ENCODE measurements at regions not wholly inside any gene's neighbourhood (a gene's known extent, or its start where the extent isn't known, plus 50 kb on each side); places are given as distances from the start of the nearest gene placed in this dataset.

DNA sequence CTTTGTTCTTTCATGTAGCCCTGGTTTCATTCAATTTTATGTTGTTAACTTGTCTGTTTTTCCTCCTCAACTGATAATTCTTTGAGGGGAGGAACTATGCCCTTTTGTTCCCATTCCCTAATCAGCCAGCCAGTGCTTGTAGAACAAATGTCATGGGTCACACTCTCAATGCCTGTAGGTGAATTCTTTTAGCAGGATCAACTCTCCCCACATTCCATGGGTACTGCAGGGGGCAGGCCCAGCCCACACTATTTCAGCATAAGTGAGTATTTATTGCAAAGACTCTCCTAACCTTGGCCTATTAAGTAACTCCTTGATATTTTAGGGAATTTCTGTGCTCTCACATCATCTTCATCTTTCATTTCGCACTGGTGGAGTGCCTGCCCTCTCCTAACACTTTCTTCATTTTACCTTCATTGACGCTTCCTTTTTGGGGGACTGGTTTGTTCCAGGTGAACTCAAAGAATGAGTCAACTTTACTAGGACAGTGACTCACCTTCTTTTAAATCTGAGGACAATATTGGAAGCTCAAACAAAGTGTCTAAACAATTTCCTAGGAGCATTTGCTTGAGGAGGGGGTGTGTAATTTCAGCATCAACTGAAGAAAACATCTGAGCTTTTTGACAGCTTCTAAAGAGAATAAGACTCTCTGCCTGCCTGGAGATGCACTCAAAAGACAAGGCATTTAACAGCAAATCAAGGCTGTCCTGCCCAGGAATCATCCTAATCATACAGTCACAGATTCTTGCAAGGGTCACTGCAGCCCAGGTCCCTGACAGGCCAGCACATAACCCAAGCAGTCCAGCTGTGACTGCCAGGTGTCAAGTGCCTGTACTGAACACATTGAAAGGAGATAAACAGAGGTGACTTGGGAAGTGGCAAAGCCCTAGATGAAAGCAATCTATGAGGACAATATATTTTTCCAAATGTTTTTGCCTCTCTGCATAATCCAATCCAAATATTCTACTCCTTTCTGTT is 208.8 kb upstream of the ADRA1D start:
- H3K4me1 ChIP-seq (ENCODE audit: control insufficient read depth in 1 of 2, insufficient read depth in 2 of 2, low read depth in 1 of 2, low read length in 1 of 2) = no peaks in the 10 kb centered on the region; a peak in 1 of 4 replicates
- H3K79me2 ChIP-seq (ENCODE audit: insufficient read depth) = no peaks in the 10 kb centered on the region
- no peaks in the 10 kb centered on the region for H3K9me2 ChIP-seq
- CTCF ChIA-PET = no interaction called here
- no peaks in the 10 kb centered on the region for H4K20me1 ChIP-seq (ENCODE audit: insufficient read depth)
- H3K4me2 ChIP-seq = no peak overlapping the region
- POLR2A ChIA-PET = no interaction called here
- peaks cover 3% of the 10 kb centered on the region for H3F3A ChIP-seq (replicated peaks; ENCODE audit: insufficient read depth)
- H3K9ac ChIP-seq = no peak overlapping the region
- no peak overlapping the region for H3K4me3 ChIP-seq (ENCODE audit: low read depth in 2 of 2, low read length in 1 of 2)
- no peak overlapping the region for H2AFZ ChIP-seq (ENCODE audit: low read depth)
- no peak overlapping the region for H3K27ac ChIP-seq (ENCODE audit: low read depth in 2 of 2, low read length in 1 of 2)
- 31% methylated on average over 2 of the region's 2 CpGs for WGBS (ENCODE audit: low lambda C conversion rate)
- no peak for DNase-seq
- TF ChIP-seq, protein P1, sequence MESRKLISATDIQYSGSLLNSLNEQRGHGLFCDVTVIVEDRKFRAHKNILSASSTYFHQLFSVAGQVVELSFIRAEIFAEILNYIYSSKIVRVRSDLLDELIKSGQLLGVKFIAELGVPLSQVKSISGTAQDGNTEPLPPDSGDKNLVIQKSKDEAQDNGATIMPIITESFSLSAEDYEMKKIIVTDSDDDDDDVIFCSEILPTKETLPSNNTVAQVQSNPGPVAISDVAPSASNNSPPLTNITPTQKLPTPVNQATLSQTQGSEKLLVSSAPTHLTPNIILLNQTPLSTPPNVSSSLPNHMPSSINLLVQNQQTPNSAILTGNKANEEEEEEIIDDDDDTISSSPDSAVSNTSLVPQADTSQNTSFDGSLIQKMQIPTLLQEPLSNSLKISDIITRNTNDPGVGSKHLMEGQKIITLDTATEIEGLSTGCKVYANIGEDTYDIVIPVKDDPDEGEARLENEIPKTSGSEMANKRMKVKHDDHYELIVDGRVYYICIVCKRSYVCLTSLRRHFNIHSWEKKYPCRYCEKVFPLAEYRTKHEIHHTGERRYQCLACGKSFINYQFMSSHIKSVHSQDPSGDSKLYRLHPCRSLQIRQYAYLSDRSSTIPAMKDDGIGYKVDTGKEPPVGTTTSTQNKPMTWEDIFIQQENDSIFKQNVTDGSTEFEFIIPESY (IDR thresholded peaks at IDR 0.05; ENCODE audit: borderline replicate concordance, low read depth) = no peak
- TF ChIP-seq RAD21 (IDR thresholded peaks at IDR 0.05; ENCODE audit: low read length) = no peak
- no peak for TF ChIP-seq MEF2A (IDR thresholded peaks at IDR 0.05; ENCODE audit: borderline replicate concordance, low read depth)
- no peak for TF ChIP-seq CHD2 (IDR thresholded peaks at IDR 0.05; ENCODE audit: low read length, partially characterized antibody)
- no peak for TF ChIP-seq RFX5 (IDR thresholded peaks at IDR 0.05; ENCODE audit: low read length)
- no peak for TF ChIP-seq TCF12 (IDR thresholded peaks at IDR 0.05)
- no peak for TF ChIP-seq GATA2 (CRISPR knock-in tag; IDR thresholded peaks at IDR 0.05)
- H3K27me3 ChIP-seq (ENCODE audit: insufficient read depth) = no peaks in the 10 kb centered on the region
- H3K36me3 ChIP-seq (replicated peaks in 1 of 2; ENCODE audit: control insufficient read depth in 1 of 2, insufficient read depth in 2 of 2, low read length in 1 of 2) = no peaks in the 10 kb centered on the region
- H3K9me3 ChIP-seq = no peaks in the 10 kb centered on the region

DNA sequence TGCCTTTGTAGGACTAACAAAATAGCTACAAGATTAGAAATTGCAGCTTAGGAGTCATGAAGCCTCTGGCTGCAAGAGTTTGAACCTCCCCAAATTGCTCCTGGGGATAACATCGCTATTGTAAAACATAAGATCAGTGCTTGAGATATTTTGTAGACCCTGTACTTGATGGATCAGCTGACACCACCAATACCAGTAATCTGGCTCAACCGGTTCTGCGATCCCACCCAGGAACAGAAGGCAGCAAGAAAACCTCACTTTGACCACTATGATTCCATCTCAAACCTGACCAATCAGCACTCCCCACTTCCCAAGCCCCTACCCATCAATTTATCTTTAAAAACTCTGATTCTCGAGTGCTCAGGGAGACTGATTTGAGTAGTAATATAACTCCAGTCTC is 206.9 kb upstream of the ADRA1D start:
- 47% methylated on average over 4 of the region's 4 CpGs for WGBS (ENCODE audit: low lambda C conversion rate)
- Histone ChIP-seq H3F3A (replicated peaks; ENCODE audit: insufficient read depth) (peaks cover 3% of the 10 kb centered on the region), H2AFZ (ENCODE audit: low read depth) (no peak overlapping the region), H3K4me1 (ENCODE audit: control insufficient read depth in 1 of 2, insufficient read depth in 2 of 2, low read depth in 1 of 2, low read length in 1 of 2) (peaks cover 0 to 5% of the 10 kb centered on the region in 2 experiments; a peak in 1 of 4 replicates), H3K4me3 (ENCODE audit: low read depth in 2 of 2, low read length in 1 of 2) (no peak overlapping the region), H4K20me1 (ENCODE audit: insufficient read depth) (no peaks in the 10 kb centered on the region), H3K9ac (no peak overlapping the region), H3K36me3 (replicated peaks in 1 of 2; ENCODE audit: control insufficient read depth in 1 of 2, insufficient read depth in 2 of 2, low read length in 1 of 2) (no peaks in the 10 kb centered on the region), H3K27me3 (ENCODE audit: insufficient read depth) (no peaks in the 10 kb centered on the region), H3K9me3 (no peaks in the 10 kb centered on the region), H3K79me2 (ENCODE audit: insufficient read depth) (no peaks in the 10 kb centered on the region), H3K4me2 (no peak overlapping the region), H3K27ac (ENCODE audit: low read depth in 2 of 2, low read length in 1 of 2) (no peak overlapping the region), H3K9me2 (no peaks in the 10 kb centered on the region)
- CTCF ChIA-PET = no interaction called here
- DNase-seq = no peak
- POLR2A ChIA-PET = no interaction called here
- TF ChIP-seq GABPA (IDR thresholded peaks at IDR 0.05; ENCODE audit: low read depth) = no peak

- H3K9ac ChIP-seq = no peak overlapping the region
- no peak overlapping the region for H3K27ac ChIP-seq (ENCODE audit: low read depth in 2 of 2, low read length in 1 of 2)
- H2AFZ ChIP-seq (ENCODE audit: low read depth) = no peak overlapping the region
- 18% methylated on average over 1 of the region's 1 CpG for WGBS (ENCODE audit: low lambda C conversion rate)
- no peaks in the 10 kb centered on the region for H3K9me2 ChIP-seq
- no peaks in the 10 kb centered on the region for H3K36me3 ChIP-seq (replicated peaks in 1 of 2; ENCODE audit: control insufficient read depth in 1 of 2, insufficient read depth in 2 of 2, low read length in 1 of 2)
- CTCF ChIA-PET = no interaction called here
- H4K20me1 ChIP-seq (ENCODE audit: insufficient read depth) = no peaks in the 10 kb centered on the region
- peaks cover 0 to 12% of the 10 kb centered on the region in 2 experiments; a peak in 1 of 4 replicates for H3K4me1 ChIP-seq (ENCODE audit: control insufficient read depth in 1 of 2, insufficient read depth in 2 of 2, low read depth in 1 of 2, low read length in 1 of 2)
- H3K27me3 ChIP-seq (ENCODE audit: insufficient read depth) = no peaks in the 10 kb centered on the region
- no peak for DNase-seq
- H3K9me3 ChIP-seq = no peaks in the 10 kb centered on the region
- no peak overlapping the region for H3K4me2 ChIP-seq
- H3F3A ChIP-seq (replicated peaks; ENCODE audit: insufficient read depth) = peaks cover 8% of the 10 kb centered on the region
- POLR2A ChIA-PET = no interaction called here
- H3K4me3 ChIP-seq (ENCODE audit: low read depth in 2 of 2, low read length in 1 of 2) = no peak overlapping the region
- no peaks in the 10 kb centered on the region for H3K79me2 ChIP-seq (ENCODE audit: insufficient read depth)
- TF ChIP-seq REST (IDR thresholded peaks at IDR 0.05; ENCODE audit: low read depth, low read length) (no peak), TAF1 (IDR thresholded peaks at IDR 0.05; ENCODE audit: borderline replicate concordance, low read depth, low read length) (no peak), JUND (IDR thresholded peaks at IDR 0.05) (no peak), ELF1 (IDR thresholded peaks at IDR 0.05) (no peak), POLR2AphosphoS5 (IDR thresholded peaks at IDR 0.05; ENCODE audit: low read depth, low read length) (no peak), TCF12 (IDR thresholded peaks at IDR 0.05) (no peak), EZH2phosphoT487 (IDR thresholded peaks at IDR 0.05; ENCODE audit: borderline replicate concordance, low read depth) (no peak), SIN3A (IDR thresholded peaks at IDR 0.05; ENCODE audit: borderline replicate concordance, low read depth, low read length) (no peak)
- TF ChIP-seq, protein P2, sequence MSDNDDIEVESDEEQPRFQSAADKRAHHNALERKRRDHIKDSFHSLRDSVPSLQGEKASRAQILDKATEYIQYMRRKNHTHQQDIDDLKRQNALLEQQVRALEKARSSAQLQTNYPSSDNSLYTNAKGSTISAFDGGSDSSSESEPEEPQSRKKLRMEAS (IDR thresholded peaks at IDR 0.05; ENCODE audit: low read depth) = no peak
Measured at GRCh38 chr20:4455301-4455701, 206.2 kb upstream of the ADRA1D start.

Measured in SK-N-SH (cell line).